Heart right ventricle (tissue), 16 donors: ENCODE measurements at regions not wholly inside any gene's neighbourhood (a gene's known extent, or its start where the extent isn't known, plus 50 kb on each side); places are given as distances from the start of the nearest gene placed in this dataset.

Experiments used
- ATAC-seq, 8 donors: fragments of 200-7000 bp; cut with Tn5 transposase; one replicate each; pipeline ENCODE4 v1.9.1; 2020; ENCODE audit warnings: mild to moderate bottlenecking in 8 of 8, moderate library complexity in 8 of 8, moderate number of reproducible peaks in 1 of 8
- DNase-seq, 2 donors: peaks; one replicate each; pipeline ENCODE4 v3.0.0-alpha.2; 2020
- H3K27ac ChIP-seq, 10 donors: fragments of 200-600 bp; sonication (generic) in 2 of 10; one replicate each; pipeline versions ENCODE4 v1.5.0 to v1.8.0; 2020 to 2022; ENCODE audit warnings: mild to moderate bottlenecking in 3 of 10
- H3K27me3 ChIP-seq, 7 donors: fragments of 200-600 bp; one replicate each; pipeline ENCODE4 v1.8.0; 2021 to 2022; ENCODE audit warnings: mild to moderate bottlenecking in 2 of 7
- H3K36me3 ChIP-seq, 9 donors: fragments of 200-600 bp; sonication (generic) in 1 of 9; one replicate each; pipeline versions ENCODE4 v1.5.0 to v1.8.0; 2020 to 2022; ENCODE audit warnings: mild to moderate bottlenecking in 2 of 9
- H3K4me1 ChIP-seq, 9 donors: fragments of 200-600 bp; sonication (generic) in 1 of 9; one replicate each; pipeline versions ENCODE4 v1.5.0 to v1.8.0; 2020 to 2022; ENCODE audit warnings: mild to moderate bottlenecking in 4 of 9
- H3K4me3 ChIP-seq, 10 donors: fragments of 200-600 bp; sonication (generic) in 2 of 10; one replicate each; pipeline versions ENCODE4 v1.5.0 to v1.8.0; 2020 to 2022; ENCODE audit warnings: mild to moderate bottlenecking in 7 of 10, moderate library complexity in 2 of 10
- H3K9me3 ChIP-seq, 11 donors: fragments of 200-600 bp in 10 of 11; sonication (generic) in 2 of 11; one replicate each; pipeline versions ENCODE4 v1.5.0 to v1.8.0; 2013 to 2022; ENCODE audit warnings: mild to moderate bottlenecking in 2 of 11, control low read depth in 1 of 11, moderate library complexity in 1 of 11
- WGBS, 2 donors: extraction: QIAGEN DNeasy Blood & Tissue Kit; methylation state at CpG; one replicate each; pipeline ENCODE4 v1.1.7; 2013; ENCODE audit warnings: inconsistent platforms in 1 of 2; 5-methylcytosine and 5-hydroxymethylcytosine counted together
- intact Hi-C, 10 donors: fragments of 100-400 bp; cut with DNase I; formaldehyde crosslinking; loops; one replicate each; pipeline versions ENCODE4 v1.11.1 to v1.14.2; 2022
- TF ChIP-seq, protein P1 (sequence below), 9 donors: fragments of 200-600 bp; sonication (generic) in 2 of 9; IDR thresholded peaks; one replicate each; pipeline versions ENCODE4 v1.5.0 to v1.8.0; 2021 to 2022; ENCODE audit warnings: antibody characterized with exemption in 9 of 9, mild to moderate bottlenecking in 5 of 9, moderate library complexity in 1 of 9
- donor health status: Arrhythmogenic right ventricular cardiomyopathy.
- donor health status: ischemic (EF 13 %, LVEDD 7.1; RV severe dilation, severe dysfunction).
- donor health status: healthy with polysubstance abuse.
- donor health status: DM: no; HTN: yes; CAD: no.
- donor health status: DM: no; HTN: no; CAD: no.
- donor health status: ischemic (EF 25% LVEDD 6.9; RV normal size, moderate dysfunction).
- donor health status: ischemic (EF 25% LVEDD 5.7; RV mildly dilated, moderate dysfunction).
- donor health status: healthy.
- donor health status: DM: yes; HTN: yes; CAD: no.
- donor health status: Ischemic cardiomyopathy.
- donor health status: ischemic (EF 35%, LVEDD 5.7; RV mildly dilated, moderate dysfunction).
- donor health status: nonischemic (EF 11% LVEDD 7.7; RV severe dilation, severe dysfunction).
- donor health status: DM: yes; HTN: yes; CAD: no.
- donor health status: PGD.
- donor health status: ischemic (EF 29% LVEDD 5.4; RV normal size, mild dysfunction).
- donor health status: nonischemic (EF 23%, LVEDD 6.1; RV moderate dilation, normal function).

DNA sequence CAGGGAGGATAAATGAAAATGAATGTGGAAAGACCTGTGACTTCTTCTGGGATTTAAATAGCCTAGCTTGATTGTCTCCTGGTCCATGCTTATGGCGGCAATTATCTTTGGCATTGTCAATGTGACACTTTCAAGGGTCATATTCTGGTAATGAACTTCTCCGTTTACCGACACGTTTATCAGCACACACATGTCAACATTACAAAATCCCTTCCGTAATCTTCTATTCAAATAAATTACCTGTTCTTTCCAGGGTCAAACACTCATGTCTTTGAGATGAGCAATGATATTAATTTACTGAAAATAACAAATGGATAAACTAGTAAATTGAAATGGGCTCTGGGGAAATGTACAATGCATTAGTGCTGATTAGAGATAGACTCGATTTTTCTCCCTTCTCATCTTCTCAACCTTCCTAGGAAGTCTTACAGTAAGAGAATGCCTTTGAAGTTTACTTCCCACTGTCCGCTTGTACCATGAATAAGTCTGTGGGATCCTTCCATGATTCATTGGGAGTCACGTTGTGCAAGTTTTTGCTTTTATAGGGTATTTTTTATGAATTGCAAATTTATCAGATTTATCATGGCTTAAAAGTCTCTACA lies 646.3 kb upstream of the LRATD1 start:
- Histone ChIP-seq H3K4me1 (no peaks in the 10 kb centered on the region), H3K27ac (no peak overlapping the region), H3K9me3 (peaks cover 0 to 30% (median 4%) of the 10 kb centered on the region in 11 donors), H3K36me3 (no peaks in the 10 kb centered on the region), H3K27me3 (no peaks in the 10 kb centered on the region), H3K4me3 (no peak overlapping the region)
- TF ChIP-seq, protein P1, sequence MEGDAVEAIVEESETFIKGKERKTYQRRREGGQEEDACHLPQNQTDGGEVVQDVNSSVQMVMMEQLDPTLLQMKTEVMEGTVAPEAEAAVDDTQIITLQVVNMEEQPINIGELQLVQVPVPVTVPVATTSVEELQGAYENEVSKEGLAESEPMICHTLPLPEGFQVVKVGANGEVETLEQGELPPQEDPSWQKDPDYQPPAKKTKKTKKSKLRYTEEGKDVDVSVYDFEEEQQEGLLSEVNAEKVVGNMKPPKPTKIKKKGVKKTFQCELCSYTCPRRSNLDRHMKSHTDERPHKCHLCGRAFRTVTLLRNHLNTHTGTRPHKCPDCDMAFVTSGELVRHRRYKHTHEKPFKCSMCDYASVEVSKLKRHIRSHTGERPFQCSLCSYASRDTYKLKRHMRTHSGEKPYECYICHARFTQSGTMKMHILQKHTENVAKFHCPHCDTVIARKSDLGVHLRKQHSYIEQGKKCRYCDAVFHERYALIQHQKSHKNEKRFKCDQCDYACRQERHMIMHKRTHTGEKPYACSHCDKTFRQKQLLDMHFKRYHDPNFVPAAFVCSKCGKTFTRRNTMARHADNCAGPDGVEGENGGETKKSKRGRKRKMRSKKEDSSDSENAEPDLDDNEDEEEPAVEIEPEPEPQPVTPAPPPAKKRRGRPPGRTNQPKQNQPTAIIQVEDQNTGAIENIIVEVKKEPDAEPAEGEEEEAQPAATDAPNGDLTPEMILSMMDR (IDR thresholded peaks at IDR 0.05) = no peak
- DNase-seq = no peak
- WGBS, 2 donors = 48 to 58% methylated on average over 8 of the region's 8 CpGs
- intact Hi-C loops = no loop called here
- ATAC-seq = no peak

DNA sequence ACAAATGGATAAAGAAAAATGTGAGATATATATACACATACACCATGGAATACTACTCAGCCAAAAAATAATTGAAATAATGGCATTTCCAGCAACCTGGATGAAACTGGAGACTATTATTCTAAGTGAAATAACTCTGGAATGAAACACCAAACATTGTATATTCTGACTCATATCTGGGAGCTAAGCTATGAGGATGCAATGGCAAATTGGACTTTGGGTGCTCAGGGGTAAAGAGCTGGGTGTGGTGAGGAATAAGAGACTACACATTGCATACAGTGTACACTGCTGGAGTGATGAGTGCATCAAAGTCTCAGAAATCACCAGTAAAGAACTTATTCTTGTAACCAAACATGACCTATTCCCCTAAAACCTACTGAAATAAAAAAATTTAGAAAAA lies 636.0 kb upstream of the LRATD1 start:
- ATAC-seq = no peak
- Histone ChIP-seq H3K4me1 (no peaks in the 10 kb centered on the region), H3K36me3 (no peaks in the 10 kb centered on the region), H3K4me3 (no peak overlapping the region), H3K9me3 (peaks cover 0 to 58% (median 5%) of the 10 kb centered on the region in 11 donors), H3K27me3 (no peaks in the 10 kb centered on the region), H3K27ac (no peak overlapping the region)
- intact Hi-C loops = no loop called here
- TF ChIP-seq, protein P1 (IDR thresholded peaks at IDR 0.05) = no peak
- no peak for DNase-seq

DNA sequence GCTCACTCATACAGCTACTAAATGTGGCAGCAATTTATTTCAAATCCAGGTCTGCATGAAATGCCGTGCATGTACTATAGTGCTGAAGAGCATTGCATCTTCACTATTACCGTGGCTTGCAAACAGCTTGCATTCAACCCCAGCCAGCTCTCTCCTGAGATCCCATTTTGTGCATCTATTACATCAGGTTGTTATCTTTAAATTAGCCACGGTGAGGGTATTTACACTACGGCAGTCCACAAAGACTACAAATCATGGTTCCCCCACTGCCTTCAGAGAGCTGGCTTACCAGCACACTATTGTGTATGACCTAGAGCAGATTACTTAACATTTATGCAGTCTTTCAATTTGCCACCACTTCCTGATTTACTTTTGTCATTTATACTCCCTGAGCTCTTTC lies 621.3 kb upstream of the LRATD1 start:
- Histone ChIP-seq H3K9me3 (peaks cover 0 to 22% (median 0%) of the 10 kb centered on the region in 11 donors), H3K4me1 (no peaks in the 10 kb centered on the region), H3K36me3 (no peaks in the 10 kb centered on the region), H3K4me3 (no peak overlapping the region), H3K27ac (no peak overlapping the region), H3K27me3 (no peaks in the 10 kb centered on the region)
- no peak for DNase-seq
- intact Hi-C loops = no loop called here
- no peak for ATAC-seq
- TF ChIP-seq, protein P1 (IDR thresholded peaks at IDR 0.05) = no peak
- WGBS, 2 donors = 89 to 90% methylated on average over 4 of the region's 4 CpGs

DNA sequence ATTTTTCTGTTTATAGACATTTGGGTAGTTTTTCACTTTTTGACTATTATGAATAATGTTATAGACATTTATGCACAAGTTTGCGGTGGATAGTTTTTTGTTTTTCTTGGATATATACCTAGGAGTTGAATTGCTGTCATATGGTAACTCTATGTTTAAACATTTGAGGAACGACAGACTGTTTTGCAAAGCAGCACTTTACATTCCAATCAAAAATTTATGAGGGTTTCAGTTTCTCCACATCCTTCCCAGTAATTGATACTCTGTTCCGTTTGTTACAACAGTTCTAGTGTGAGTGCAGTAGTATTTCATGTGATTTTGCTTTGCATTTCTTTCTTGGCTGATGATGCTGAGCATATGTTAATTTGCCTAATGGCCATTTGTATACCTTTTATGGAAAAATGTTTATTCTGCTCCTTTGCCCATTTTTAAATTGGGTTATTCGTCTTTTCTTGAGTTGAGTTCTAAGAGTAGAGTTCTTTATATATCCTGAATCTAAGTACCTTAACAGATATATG lies 617.3 kb upstream of the LRATD1 start:
- WGBS, 2 donors = 77 to 80% methylated on average over 4 of the region's 4 CpGs
- H3K9me3 ChIP-seq = peaks cover 0 to 7% (median 0%) of the 10 kb centered on the region in 11 donors
- TF ChIP-seq, protein P1 (IDR thresholded peaks at IDR 0.05) = no peak
- DNase-seq (no peak), ATAC-seq (no peak)
- H3K4me3 ChIP-seq = no peak overlapping the region
- intact Hi-C loops = no loop called here
- H3K36me3 ChIP-seq = no peaks in the 10 kb centered on the region
- H3K27ac ChIP-seq = no peak overlapping the region
- no peaks in the 10 kb centered on the region for H3K4me1 ChIP-seq
- no peaks in the 10 kb centered on the region for H3K27me3 ChIP-seq
